Left hindlimb (tissue), 1 donor: ENCODE measurements at regions not wholly inside any gene's neighbourhood (a gene's known extent, or its start where the extent isn't known, plus 50 kb on each side); places are given as distances from the start of the nearest gene placed in this dataset.
"Not testable (repeated sequence)": the region's sequence is repeated elsewhere in the genome, so short reads cannot be mapped to it uniquely, and the experiment has no call there.

ENCODE experiments used
- DNase-seq: peaks from one replicate; pipeline ENCODE4 v3.0.0-alpha.2; 2018

DNA sequence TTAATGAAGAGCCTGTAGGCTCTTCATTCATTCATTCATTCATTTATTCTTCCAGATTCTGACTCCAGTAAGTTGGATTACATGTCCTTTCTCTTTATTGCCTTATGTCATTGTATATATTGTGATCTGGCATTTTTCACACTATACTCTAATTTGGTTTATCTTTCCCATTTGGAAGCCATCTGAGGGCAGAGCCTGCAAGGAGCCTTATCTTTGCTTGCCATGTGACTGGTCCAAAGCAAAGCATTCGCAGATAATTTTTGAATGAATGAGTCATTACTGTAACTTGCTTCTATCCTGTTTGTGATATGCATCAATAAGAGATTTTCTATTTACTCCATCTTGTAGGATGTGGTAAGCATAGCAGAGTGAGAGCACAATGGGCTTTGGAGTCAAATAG is 108.4 kb upstream of the DAB1 start:
- no peak for DNase-seq

DNA sequence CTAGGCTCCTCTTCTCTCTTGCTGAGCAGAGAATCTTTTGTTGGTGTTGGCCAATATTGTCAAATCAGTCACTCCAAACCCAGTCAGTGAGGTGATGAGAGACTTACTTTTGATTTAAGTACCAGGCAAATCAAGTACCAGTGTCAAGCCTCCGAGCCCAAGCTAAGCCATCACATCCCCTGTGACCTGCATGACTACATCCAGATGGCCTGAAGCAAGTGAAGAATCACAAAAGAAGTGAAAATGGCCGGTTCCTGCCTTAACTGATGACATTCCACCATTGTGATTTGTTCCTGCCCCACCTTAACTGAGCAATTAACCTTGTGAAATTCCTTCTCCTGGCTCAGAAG is 107.0 kb upstream of the DAB1 start:
- DNase-seq, result not testable (repeated sequence)

DNA sequence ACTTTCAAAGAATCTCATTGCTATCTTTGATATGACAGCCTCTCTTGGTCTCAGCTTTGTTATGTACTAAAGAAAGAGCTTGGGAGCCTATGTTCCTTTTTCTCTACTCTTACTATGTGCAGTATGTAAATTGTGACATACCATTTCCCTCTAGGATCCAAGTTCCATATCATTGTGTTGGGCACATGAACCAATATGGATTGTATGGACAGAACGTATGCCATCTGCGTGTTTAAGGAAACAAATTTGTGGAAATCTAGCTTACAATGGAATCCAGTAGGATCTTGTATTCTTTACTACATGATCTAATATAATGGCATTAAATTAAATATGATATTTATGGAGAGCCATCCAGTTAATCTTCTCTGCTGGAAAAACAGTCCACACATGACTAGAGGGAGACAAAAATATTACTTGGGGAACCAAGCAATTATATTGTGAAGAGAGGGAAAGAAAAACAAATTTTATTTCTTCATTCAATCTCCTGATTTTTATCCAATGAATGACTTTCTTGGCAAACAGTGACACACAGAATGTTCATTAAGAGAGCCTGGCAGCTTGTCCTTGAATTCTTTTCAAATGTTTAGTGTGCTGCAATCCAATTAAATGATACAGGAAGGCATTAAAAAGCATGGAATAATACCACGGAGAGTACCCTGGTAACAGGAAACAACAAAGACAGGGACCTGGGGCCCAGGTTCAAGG is 106.5 kb upstream of the DAB1 start:
- no peak for DNase-seq

DNA sequence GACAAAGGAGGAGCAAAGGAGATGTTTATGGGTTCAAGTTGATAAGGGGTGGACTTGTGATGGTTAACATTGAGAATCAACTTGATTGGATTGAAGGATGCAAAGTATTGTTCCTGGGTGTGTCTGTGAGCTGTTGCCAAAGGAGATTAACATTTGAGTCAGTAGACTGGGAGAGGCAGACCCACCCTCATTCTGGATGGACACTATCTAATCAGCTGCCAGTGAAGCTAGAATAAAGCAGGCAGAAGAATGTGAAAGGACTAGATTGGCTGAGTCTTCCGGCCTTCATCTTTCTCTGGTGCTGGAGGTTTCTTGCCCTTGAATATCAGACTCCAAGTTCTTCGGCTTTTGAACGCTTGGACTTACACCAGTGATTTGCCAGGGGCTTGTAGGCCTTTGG is 98.7 kb upstream of the DAB1 start:
- DNase-seq, result no peak

DNA sequence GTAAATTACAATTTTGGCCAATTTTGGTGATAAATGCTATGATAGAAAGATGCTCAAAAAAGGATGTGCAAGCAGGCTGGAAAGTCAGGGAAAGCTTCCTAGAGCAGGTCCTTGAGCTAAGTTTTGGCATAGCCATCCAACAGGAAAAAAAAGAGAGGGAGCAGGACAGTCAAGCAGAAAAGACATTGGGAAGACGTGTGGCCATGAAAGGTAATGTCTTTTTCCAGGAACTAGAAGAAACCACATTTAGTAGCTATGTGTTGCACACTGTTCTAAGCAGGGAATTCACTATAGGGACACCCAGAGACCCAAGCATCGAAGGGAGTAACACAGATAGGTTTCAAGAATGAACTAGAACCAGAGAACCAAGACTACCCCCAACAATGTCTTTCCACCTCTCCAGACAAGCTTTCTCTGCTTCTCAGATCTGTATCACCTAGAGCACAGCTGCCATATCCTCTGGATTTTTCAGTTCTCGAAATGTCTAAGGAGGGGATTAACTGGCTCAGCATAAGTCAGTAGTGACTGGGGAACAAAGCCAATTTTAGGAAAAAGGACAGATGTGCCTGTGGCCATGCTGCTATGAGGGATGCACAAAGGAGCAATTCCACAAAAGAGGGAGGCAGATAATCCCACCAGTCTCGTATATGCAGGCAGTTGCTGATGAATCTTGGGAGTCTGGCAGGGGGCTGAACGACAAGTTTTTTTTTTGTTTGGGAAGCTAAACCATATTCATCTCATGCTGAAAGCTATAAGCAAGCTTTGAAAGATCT is 97.1 kb upstream of the DAB1 start:
- DNase-seq, result no peak

DNA sequence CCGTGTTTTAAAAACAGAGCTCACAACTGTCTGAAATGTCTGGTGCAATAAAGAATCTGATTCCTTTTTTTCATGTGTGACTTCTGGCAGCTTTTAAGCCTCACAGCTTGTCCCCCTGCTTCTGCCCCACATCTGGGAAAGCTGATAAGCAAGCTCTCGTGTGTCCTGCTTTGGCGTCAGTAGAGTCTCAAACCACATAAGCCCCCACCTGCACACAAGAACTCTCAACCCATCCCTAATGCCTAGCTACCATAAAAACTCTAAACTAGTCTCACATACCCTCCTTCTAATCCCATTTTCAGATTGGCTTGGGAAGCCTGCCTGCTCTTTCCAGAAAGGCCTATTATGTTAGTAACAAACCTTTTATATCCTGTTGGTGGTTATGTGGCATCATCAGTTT is 94.6 kb upstream of the DAB1 start:
- no peak for DNase-seq

DNA sequence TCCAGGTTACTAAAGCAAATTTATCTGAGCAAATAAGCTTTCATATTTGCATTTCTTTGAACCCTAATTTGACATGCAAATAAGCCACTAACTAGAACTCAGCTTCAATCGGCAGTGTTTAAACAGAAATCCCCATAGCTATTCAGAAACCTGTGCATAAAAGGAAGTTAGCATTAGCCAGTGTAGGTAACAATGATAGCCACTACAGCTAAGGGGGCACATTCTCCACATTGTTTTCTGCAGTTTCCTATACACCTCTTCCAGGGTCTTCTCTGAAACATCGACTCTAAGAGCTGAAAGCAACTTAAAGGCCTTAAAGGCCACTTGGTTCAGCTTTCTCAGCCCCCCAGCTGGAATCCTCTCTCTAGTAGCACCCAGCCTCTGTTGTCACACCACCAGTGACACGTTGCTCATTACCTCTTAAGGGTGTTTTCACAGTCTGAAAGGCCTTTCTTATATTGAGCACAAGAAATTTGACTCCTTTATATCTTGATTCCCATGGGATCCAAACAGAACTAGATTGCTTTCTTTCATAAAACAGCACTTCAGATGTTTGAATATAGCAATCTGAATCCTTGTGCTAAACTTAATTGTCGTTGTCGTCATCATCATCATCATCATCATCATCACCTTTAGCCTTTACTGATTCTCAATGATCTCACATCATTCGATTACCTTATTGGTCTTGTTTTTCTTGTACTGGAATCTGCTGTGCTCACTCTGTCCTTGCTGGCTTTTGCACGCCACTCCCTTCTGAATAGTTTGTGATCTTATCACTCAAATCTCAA is 93.9 kb upstream of the DAB1 start:
- no peak for DNase-seq

DNA sequence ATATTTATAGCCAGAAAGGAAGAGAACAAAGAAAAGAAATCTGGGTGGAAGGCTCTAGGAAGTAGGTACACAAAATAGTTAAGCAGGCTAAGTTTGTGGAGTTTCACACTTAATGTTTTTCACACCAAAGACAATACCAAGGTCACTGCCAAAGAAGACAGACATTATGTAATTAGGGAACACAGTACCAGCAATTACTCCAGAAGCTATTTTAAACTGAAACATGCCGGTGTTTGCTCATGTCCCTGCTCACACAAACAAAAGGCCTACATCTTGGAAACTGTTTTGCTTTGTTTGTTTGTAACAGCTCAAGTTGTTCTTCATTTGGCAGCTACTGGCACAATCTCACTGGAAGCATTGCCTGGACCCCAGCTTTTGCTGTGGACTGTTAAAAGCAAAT is 88.5 kb upstream of the DAB1 start:
- DNase-seq, result no peak

DNA sequence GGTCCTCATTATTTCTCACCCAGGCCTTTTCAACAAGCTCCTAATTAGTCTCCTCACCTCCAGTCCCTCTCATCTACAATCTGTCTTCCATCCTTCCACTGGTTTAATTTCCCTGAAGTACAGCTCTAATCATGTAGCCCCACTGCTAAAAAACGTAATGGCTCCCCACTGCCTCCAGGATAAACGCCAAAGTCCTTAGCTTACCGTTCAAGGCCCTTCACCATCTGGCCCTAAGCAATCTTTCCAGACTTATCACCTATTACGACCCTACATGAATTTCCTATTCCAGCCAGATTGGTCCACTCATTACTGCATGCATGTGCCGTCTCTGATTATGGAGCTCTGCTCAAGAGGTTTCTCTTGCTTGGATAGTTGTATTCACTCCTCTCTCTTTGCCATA is 83.1 kb upstream of the DAB1 start:
- DNase-seq, result no peak

DNA sequence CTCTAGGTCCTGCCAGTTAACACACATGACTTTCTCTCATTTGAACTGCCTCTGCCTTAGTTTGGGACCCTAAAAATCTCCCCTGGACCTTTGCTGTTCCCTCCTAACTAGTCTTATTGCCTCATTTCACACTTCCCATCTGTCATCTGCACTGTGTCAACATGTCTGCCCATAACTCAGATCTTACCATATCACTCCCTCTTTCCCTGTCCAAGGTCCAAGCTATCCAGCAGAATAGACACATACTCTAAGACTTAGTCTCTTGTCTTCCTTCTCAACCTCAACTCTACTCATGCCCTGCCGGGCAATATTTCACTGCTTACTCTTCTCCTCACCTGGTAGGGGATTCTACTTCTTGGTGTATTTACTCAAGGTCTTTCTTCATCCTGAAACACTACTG is 79.5 kb upstream of the DAB1 start:
- no peak for DNase-seq

DNA sequence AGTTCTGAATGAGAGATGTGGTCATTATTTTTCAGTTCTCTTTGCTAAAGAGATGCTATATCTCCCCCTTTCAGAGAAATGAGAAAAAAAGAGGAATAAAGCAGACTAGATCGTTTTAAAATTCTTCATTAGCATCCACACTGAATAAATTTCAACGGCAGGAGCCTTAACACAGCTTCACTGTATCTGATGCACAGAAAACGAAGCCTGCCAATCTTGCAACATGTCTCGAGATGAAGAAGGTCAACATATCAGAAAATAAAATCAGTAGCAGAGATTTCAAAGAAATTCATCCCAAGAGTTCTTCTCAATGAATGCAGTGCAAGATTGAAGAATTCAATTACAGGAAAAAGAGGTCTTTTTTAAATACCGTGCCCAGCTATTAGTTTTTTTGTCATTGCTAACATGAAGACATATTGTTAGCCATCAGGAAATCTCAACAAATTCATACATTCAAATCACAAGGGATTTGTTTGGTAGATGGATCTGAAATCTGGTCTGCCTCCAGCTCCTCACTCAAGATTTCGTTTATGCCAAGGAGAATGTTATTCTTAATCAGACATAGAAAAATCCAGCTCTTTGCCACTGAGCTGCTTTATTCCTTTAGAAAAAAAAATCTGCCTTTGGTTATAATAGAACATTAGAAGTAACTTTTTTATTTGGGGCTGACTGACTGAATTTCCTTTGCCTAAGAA is 76.4 kb upstream of the DAB1 start:
- DNase-seq, result no peak

DNA sequence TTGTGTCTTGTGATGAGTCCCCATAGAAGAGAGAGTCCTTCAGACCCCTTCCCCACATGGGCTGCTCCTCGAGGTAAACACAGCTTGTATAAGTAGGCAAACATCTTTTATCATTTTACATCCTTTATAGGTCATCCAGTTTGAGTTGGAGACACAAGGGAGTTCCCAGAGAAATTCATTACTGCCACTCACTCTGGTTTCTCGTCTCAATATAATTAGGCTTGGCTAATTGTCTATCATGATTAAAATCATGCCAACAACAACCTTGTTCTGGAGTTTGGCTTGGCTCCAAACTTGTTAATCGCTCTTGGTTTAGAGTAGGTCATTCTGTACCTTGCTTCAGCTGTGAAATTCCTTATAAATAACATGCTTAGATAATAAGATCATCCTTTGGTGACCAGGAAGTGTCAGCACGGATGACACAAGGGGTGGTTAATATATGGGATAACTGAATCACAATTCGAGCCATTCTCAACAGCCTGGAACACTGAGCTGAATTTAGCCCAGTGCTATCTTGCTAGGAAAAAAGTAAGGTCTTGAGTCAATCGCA is 70.7 kb upstream of the DAB1 start:
- no peak for DNase-seq

DNA sequence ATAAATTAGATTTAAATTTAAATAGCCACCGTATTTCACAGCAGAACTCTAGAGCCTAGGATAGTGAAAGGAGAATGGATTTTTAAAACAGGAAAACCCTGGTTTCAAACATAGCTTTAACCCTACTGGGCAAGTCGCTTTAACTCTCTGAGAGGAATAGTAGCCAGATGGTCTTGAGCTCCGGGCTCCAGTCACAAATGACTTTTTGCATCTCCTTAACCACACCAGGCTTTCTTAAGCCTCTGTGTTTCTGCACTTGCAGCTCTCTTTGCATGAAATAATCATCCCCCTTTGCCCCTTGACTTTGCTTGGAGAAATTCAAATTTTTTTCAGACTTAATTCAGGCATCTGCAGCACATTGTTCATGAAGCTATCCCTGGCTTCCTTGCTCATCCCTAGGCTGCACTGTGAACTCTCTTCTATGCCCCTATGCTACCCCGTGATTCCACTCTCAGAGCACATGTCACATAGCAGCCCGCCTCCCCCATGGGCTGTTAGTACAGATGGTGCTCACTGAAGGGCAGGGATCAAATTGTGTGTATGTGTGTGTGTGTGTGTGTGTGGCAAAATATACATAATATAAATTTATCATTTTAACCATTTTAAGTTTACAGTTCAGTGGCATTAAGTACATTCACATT is 68.8 kb upstream of the DAB1 start:
- DNase-seq, result no peak

DNA sequence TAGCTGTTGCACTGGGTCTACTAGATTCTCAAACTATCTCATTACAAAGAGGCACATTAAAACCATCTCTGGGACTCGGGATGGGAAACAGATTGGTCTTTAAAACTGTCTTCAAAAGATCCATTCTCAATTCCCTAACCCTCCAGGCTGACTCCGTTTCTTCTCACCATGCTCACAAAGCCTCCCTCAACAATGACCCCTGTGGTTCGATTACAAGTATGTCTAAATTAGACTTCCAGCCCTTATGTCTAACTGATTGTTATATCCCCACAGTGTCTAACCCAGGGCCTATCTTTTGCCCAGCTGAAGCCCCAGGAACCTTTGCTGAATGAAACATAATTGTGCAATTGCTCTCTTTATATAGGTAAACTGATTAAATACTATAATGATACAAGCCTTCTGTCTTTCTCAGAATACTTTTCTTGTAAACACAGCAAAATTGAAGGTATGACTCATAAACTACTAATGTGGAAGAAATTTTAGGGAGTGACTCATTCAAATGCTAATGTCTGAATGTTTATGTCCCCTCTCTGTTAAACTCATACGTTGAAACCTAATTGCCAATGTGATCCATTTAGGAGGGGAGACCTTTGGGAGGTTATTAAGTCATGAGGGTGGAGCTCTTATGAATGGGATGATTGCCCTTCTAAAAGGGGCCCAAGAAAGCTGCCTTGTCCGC is 65.6 kb upstream of the DAB1 start:
- no peak for DNase-seq

DNA sequence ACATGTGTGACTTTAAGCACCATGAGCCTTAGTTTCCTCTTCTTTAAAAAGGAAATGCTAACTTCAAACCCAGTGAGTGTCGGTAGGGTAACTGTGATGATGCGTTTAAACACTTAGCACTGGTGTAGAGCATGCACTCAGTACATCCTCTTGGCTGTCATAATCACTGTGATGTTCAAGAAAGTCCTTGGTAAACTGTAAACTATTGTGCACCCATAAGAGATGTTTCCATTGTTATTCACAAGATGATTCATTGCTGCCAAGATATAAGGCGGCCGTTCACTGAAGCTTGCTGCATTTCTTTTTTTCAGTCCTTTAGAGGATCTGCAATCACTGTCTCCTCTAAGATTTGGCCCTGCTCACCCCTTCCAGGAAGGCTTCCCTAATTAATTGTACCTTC is 61.8 kb upstream of the DAB1 start:
- no peak for DNase-seq

DNA sequence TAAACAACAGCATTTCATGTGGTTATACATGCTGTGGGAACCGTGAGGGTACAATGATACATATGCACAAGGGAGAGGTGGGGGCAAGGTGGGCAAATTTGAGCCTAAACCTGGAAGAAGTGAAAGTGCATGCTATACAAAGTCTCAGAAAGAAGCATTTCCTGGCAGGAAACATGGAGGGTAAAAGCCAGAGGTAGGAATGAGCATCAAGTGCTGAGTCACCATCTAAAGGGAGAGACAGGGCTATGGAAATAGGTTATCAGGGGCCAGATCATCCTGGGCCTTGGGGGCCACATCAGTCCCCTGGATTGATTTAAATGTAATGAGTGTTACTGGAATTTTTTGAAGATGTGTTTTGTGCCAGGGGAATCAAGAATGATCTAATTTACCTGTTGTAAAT is 60.1 kb upstream of the DAB1 start:
- DNase-seq, result no peak

DNA sequence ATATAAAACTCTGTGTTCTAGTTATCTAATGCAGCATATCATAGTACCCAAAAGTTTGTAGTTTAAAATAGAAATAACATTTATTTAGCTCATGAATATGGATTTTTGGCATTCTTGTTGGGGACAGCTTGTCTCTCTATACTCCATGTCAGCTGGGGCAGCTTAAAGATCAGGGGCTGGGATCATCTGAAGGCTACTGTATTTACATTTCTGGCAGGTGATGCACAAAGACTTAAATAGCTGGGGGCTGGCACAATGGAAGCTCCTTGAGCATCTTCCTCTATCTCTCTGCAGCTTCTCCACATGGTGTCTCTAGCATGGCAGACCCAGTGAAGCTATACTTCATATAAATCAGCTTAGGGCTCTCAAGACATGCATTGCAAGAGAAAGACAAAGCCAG is 55.6 kb upstream of the DAB1 start:
- DNase-seq, result no peak

DNA sequence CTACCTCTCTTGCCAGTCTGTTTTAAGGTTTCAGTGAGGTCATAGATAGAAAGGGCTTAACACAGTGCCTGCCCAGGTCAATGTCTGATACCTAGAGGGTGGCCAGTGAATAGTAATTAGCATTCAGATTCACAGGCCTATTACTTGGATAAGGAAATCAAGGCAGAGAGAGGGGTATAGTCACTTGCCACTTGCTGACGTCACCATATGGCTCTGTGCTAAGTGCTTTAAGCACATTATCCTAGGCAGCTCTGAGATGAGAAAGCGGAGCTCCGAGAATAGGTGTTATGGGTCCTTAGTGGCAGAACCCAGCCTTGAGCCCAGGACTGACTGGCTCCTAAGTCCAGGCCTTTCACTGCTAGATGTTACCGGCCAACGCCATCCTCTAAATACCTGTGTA is 51.5 kb upstream of the DAB1 start:
- no peak for DNase-seq

DNA sequence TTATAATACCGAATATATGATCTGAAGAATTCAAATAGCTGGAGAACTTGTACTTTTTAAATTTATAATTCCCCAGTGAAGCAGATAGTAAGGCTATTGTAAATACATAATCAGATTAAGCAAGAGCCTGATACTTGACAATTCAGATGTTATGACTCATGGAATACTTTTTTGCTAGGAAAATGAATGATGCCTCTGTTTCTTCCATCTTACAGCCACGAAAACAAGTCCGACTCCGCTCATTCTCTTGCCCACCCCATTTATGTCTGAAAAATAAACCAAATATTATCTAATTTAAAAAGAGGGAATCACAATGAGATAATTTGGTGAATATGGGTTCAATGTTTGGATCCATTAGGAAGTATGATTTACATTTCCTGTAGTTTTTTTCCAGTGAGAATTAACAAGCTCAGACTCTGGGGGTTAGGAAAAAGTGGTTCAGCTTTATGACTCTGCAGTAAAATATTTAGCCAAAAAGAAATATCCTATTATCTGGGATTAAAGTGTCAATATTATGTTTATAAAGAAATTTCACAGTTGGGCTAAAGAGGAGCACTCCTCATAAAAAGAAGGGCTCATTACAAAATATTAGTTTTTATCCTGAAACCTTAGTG is 50.4 kb upstream of the DAB1 start:
- no peak for DNase-seq
